ENCODE measurements at regions not wholly inside any gene's neighbourhood (a gene's known extent, or its start where the extent isn't known, plus 50 kb on each side); places are given as distances from the start of the nearest gene placed in this dataset.

GRCh38 chr14:71209888-71210287 lies 302.6 kb downstream of the PCNX1 start:
- H3K4me3 ChIP-seq (ENCODE audit: control insufficient read depth in 1 of 7, extremely low read depth in 1 of 7, insufficient read depth in 4 of 7, low read depth in 2 of 7, low read length in 6 of 7), result no peak overlapping the region
- H3K4me1 ChIP-seq (ENCODE audit: control extremely low read depth in 1 of 4, control insufficient read depth in 4 of 4, insufficient read depth in 4 of 4, low read length in 3 of 4), result peaks cover 0 to 4% (median 0%) of the 10 kb centered on the region in 4 experiments
- DNase-seq, result no peak
- POLR2A ChIA-PET, result no interaction called here
- H3K27ac ChIP-seq (ENCODE audit: insufficient read depth in 1 of 2, low read depth in 1 of 2, low read length in 2 of 2, poor library complexity in 1 of 2, severe bottlenecking in 2 of 2), result no peak overlapping the region
- CTCF ChIA-PET, result interaction anchor here (1.0 kb wide), 2 partner anchors 9 to 34 kb away, joined by 3 read pairs; no protein-coding TSS in a partner anchor
- H3K9me3 ChIP-seq (ENCODE audit: control extremely low read depth in 1 of 5, control insufficient read depth in 4 of 5, insufficient read depth in 2 of 5, low read depth in 1 of 5, low read length in 4 of 5), result no peaks in the 10 kb centered on the region
- H3K27me3 ChIP-seq (replicated peaks in 2 of 5; ENCODE audit: control insufficient read depth in 4 of 5, insufficient read depth in 5 of 5, low read length in 4 of 5), result peaks cover 0 to 2% (median 0%) of the 10 kb centered on the region in 5 experiments
- WGBS (ENCODE audit: insufficient coverage), result 93% methylated on average over 3 of the region's 6 CpGs
- H3K36me3 ChIP-seq (ENCODE audit: control insufficient read depth in 4 of 4, insufficient read depth in 4 of 4, low read length in 3 of 4), result no peaks in the 10 kb centered on the region

GRCh38 chr14:71212093-71212492 lies 304.8 kb downstream of the PCNX1 start:
- ChIA-PET POLR2A (no interaction called here), CTCF (no interaction called here)
- H3K27ac ChIP-seq (ENCODE audit: insufficient read depth in 1 of 2, low read depth in 1 of 2, low read length in 2 of 2, poor library complexity in 1 of 2, severe bottlenecking in 2 of 2), result no peak overlapping the region
- peaks cover 0 to 4% (median 0%) of the 10 kb centered on the region in 4 experiments for H3K4me1 ChIP-seq (ENCODE audit: control extremely low read depth in 1 of 4, control insufficient read depth in 4 of 4, insufficient read depth in 4 of 4, low read length in 3 of 4)
- no peaks in the 10 kb centered on the region for H3K36me3 ChIP-seq (ENCODE audit: control insufficient read depth in 4 of 4, insufficient read depth in 4 of 4, low read length in 3 of 4)
- H3K9me3 ChIP-seq (ENCODE audit: control extremely low read depth in 1 of 5, control insufficient read depth in 4 of 5, insufficient read depth in 2 of 5, low read depth in 1 of 5, low read length in 4 of 5), result peaks cover 0 to 4% (median 0%) of the 10 kb centered on the region in 5 experiments
- no peak overlapping the region for H3K4me3 ChIP-seq (ENCODE audit: control insufficient read depth in 1 of 7, extremely low read depth in 1 of 7, insufficient read depth in 4 of 7, low read depth in 2 of 7, low read length in 6 of 7)
- H3K27me3 ChIP-seq (replicated peaks in 2 of 5; ENCODE audit: control insufficient read depth in 4 of 5, insufficient read depth in 5 of 5, low read length in 4 of 5), result peaks cover 0 to 2% (median 0%) of the 10 kb centered on the region in 5 experiments
- WGBS (ENCODE audit: insufficient coverage), result 94% methylated on average over 4 of the region's 5 CpGs
- no peak for DNase-seq

DNA sequence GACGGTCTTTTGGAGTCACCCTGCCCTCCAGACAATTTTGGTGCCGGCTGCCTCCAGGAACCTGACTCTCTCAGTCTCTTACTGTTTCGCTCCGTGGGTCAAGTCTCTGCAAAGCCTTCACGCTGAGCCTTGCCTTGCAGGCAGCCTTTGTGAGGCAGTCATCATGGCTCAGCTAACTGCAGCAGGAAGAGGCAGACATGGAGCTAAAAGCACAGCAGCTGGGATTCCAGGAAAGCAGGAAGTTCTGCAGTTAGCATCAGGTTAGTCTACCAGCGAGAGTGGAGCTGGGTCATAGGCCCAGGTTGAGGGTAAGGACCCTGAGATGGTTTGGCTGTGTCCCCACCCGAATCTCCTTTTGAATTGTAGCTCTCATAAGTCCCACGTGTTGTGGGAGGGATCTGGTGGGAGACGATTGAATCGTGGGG lies 305.4 kb downstream of the PCNX1 start:
- Histone ChIP-seq H3K4me3 (ENCODE audit: control insufficient read depth in 1 of 7, extremely low read depth in 1 of 7, insufficient read depth in 4 of 7, low read depth in 2 of 7, low read length in 6 of 7) (no peak overlapping the region), H3K9me3 (ENCODE audit: control extremely low read depth in 1 of 5, control insufficient read depth in 4 of 5, insufficient read depth in 2 of 5, low read depth in 1 of 5, low read length in 4 of 5) (peaks cover 0 to 10% (median 0%) of the 10 kb centered on the region in 5 experiments), H3K36me3 (ENCODE audit: control insufficient read depth in 4 of 4, insufficient read depth in 4 of 4, low read length in 3 of 4) (no peaks in the 10 kb centered on the region), H3K27ac (ENCODE audit: insufficient read depth in 1 of 2, low read depth in 1 of 2, low read length in 2 of 2, poor library complexity in 1 of 2, severe bottlenecking in 2 of 2) (no peak overlapping the region), H3K27me3 (replicated peaks in 2 of 5; ENCODE audit: control insufficient read depth in 4 of 5, insufficient read depth in 5 of 5, low read length in 4 of 5) (peaks cover 0 to under 1% (median 0%) of the 10 kb centered on the region in 5 experiments), H3K4me1 (ENCODE audit: control extremely low read depth in 1 of 4, control insufficient read depth in 4 of 4, insufficient read depth in 4 of 4, low read length in 3 of 4) (peaks cover 0 to 4% (median 0%) of the 10 kb centered on the region in 4 experiments)
- 96% methylated on average over 8 of the region's 10 CpGs for WGBS (ENCODE audit: insufficient coverage)
- CTCF ChIA-PET, result no interaction called here
- no peak for DNase-seq
- POLR2A ChIA-PET, result no interaction called here

DNA sequence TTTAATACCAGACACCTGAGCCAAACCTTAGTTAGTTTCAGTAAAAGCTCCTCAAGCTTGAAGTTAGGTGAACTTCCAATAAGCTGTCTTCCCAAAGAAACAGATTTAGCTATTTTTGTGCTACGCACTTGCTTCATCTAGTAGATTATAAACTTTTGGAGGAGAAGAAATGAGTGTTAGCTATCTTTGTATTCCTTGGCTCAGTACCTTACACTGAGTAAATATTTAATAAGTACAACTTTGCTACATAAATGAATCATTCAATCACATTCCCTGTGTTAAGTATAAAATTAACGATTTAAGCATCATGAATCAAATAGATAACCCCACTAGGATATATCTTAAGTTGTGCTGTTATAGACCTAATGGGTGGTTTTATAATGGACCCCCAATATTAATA lies 307.0 kb downstream of the PCNX1 start:
- Histone ChIP-seq H3K9me3 (ENCODE audit: control extremely low read depth in 1 of 5, control insufficient read depth in 4 of 5, insufficient read depth in 2 of 5, low read depth in 1 of 5, low read length in 4 of 5) (peaks cover 0 to 10% (median 0%) of the 10 kb centered on the region in 5 experiments), H3K4me3 (ENCODE audit: control insufficient read depth in 1 of 7, extremely low read depth in 1 of 7, insufficient read depth in 4 of 7, low read depth in 2 of 7, low read length in 6 of 7) (no peak overlapping the region), H3K4me1 (ENCODE audit: control extremely low read depth in 1 of 4, control insufficient read depth in 4 of 4, insufficient read depth in 4 of 4, low read length in 3 of 4) (peaks cover 0 to 4% (median 0%) of the 10 kb centered on the region in 4 experiments), H3K27me3 (replicated peaks in 2 of 5; ENCODE audit: control insufficient read depth in 4 of 5, insufficient read depth in 5 of 5, low read length in 4 of 5) (no peaks in the 10 kb centered on the region), H3K27ac (ENCODE audit: insufficient read depth in 1 of 2, low read depth in 1 of 2, low read length in 2 of 2, poor library complexity in 1 of 2, severe bottlenecking in 2 of 2) (no peak overlapping the region), H3K36me3 (ENCODE audit: control insufficient read depth in 4 of 4, insufficient read depth in 4 of 4, low read length in 3 of 4) (no peaks in the 10 kb centered on the region)
- CTCF ChIA-PET, result interaction anchor here (1.1 kb wide), 1 partner anchor 8 kb away, joined by 3 read pairs; no protein-coding TSS in a partner anchor
- POLR2A ChIA-PET, result no interaction called here
- no CpG with 5 or more reads among the region's 2 CpGs for WGBS (ENCODE audit: insufficient coverage)
- no peak for DNase-seq

GRCh38 chr14:71220462-71220861 lies 313.2 kb downstream of the PCNX1 start:
- POLR2A ChIA-PET, result no interaction called here

DNA sequence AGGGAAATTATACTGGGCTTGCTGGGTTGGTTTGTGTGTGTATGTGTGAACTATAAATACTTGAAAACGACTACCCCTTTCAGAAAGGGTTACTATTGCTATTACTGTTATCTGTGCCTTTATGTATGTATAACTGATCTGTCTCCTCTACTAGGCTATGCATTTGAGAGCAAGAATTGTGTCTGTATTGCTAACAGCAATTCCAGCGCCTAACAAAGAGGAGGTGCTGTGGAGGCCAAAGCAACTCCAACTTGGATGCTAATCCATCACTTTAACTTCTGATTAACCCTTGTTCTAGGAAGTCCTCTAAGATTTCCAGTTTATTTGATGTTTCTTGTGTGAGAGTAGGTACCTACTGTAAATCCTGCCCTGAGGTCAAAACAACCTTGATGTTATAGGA lies 313.9 kb downstream of the PCNX1 start:
- 83% methylated on average over 1 of the region's 2 CpGs for WGBS (ENCODE audit: insufficient coverage)
- Histone ChIP-seq H3K27me3 (replicated peaks in 2 of 5; ENCODE audit: control insufficient read depth in 4 of 5, insufficient read depth in 5 of 5, low read length in 4 of 5) (no peaks in the 10 kb centered on the region), H3K36me3 (ENCODE audit: control insufficient read depth in 4 of 4, insufficient read depth in 4 of 4, low read length in 3 of 4) (no peaks in the 10 kb centered on the region), H3K4me1 (ENCODE audit: control extremely low read depth in 1 of 4, control insufficient read depth in 4 of 4, insufficient read depth in 4 of 4, low read length in 3 of 4) (no peaks in the 10 kb centered on the region), H3K4me3 (ENCODE audit: control insufficient read depth in 1 of 7, extremely low read depth in 1 of 7, insufficient read depth in 4 of 7, low read depth in 2 of 7, low read length in 6 of 7) (no peak overlapping the region), H3K9me3 (ENCODE audit: control extremely low read depth in 1 of 5, control insufficient read depth in 4 of 5, insufficient read depth in 2 of 5, low read depth in 1 of 5, low read length in 4 of 5) (peaks cover 0 to 10% (median 0%) of the 10 kb centered on the region in 5 experiments), H3K27ac (ENCODE audit: insufficient read depth in 1 of 2, low read depth in 1 of 2, low read length in 2 of 2, poor library complexity in 1 of 2, severe bottlenecking in 2 of 2) (no peak overlapping the region)
- no peak for DNase-seq
- ChIA-PET POLR2A (no interaction called here), CTCF (no interaction called here)

More at GRCh38 chr14:71220462-71220861, 313.2 kb downstream of the PCNX1 start:
- no peaks in the 10 kb centered on the region for H3K27me3 ChIP-seq (replicated peaks in 2 of 5; ENCODE audit: control insufficient read depth in 4 of 5, insufficient read depth in 5 of 5, low read length in 4 of 5)
- CTCF ChIA-PET, result no interaction called here
- DNase-seq, result no peak
- H3K4me1 ChIP-seq (ENCODE audit: control extremely low read depth in 1 of 4, control insufficient read depth in 4 of 4, insufficient read depth in 4 of 4, low read length in 3 of 4), result no peaks in the 10 kb centered on the region
- H3K27ac ChIP-seq (ENCODE audit: insufficient read depth in 1 of 2, low read depth in 1 of 2, low read length in 2 of 2, poor library complexity in 1 of 2, severe bottlenecking in 2 of 2), result no peak overlapping the region
- H3K9me3 ChIP-seq (ENCODE audit: control extremely low read depth in 1 of 5, control insufficient read depth in 4 of 5, insufficient read depth in 2 of 5, low read depth in 1 of 5, low read length in 4 of 5), result peaks cover 0 to 10% (median 0%) of the 10 kb centered on the region in 5 experiments
- no peak overlapping the region for H3K4me3 ChIP-seq (ENCODE audit: control insufficient read depth in 1 of 7, extremely low read depth in 1 of 7, insufficient read depth in 4 of 7, low read depth in 2 of 7, low read length in 6 of 7)
- H3K36me3 ChIP-seq (ENCODE audit: control insufficient read depth in 4 of 4, insufficient read depth in 4 of 4, low read length in 3 of 4), result no peaks in the 10 kb centered on the region
- WGBS (ENCODE audit: insufficient coverage), result 87% methylated on average over 3 of the region's 4 CpGs

DNA sequence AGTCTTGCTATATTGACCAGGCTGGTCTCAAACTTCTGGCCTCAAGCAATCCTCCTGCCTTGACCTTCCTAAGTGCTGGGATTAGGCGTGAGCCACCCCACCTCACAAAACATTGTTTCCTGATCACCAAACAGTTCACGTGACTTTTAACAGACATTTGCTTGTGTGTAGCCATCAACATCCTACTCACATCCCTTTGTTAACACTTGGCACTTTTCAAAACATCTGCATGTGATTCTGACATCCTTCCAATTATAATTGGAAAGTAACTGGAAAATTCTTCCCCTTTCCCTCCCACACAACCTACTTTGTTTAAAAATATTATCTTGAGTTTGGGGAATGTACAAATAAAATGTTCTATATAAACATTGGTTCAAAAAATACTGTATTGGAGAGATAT lies 317.9 kb downstream of the PCNX1 start:
- Histone ChIP-seq H3K27ac (ENCODE audit: insufficient read depth in 1 of 2, low read depth in 1 of 2, low read length in 2 of 2, poor library complexity in 1 of 2, severe bottlenecking in 2 of 2) (no peak overlapping the region), H3K4me3 (ENCODE audit: control insufficient read depth in 1 of 7, extremely low read depth in 1 of 7, insufficient read depth in 4 of 7, low read depth in 2 of 7, low read length in 6 of 7) (no peak overlapping the region), H3K27me3 (replicated peaks in 2 of 5; ENCODE audit: control insufficient read depth in 4 of 5, insufficient read depth in 5 of 5, low read length in 4 of 5) (no peaks in the 10 kb centered on the region), H3K9me3 (ENCODE audit: control extremely low read depth in 1 of 5, control insufficient read depth in 4 of 5, insufficient read depth in 2 of 5, low read depth in 1 of 5, low read length in 4 of 5) (no peaks in the 10 kb centered on the region), H3K4me1 (ENCODE audit: control extremely low read depth in 1 of 4, control insufficient read depth in 4 of 4, insufficient read depth in 4 of 4, low read length in 3 of 4) (no peaks in the 10 kb centered on the region), H3K36me3 (ENCODE audit: control insufficient read depth in 4 of 4, insufficient read depth in 4 of 4, low read length in 3 of 4) (no peaks in the 10 kb centered on the region)
- ChIA-PET CTCF (no interaction called here), POLR2A (no interaction called here)
- WGBS (ENCODE audit: insufficient coverage), result 100% methylated on average over 1 of the region's 2 CpGs
- no peak for DNase-seq
